ENCODE measurements at regions not wholly inside any gene's neighbourhood (a gene's known extent, or its start where the extent isn't known, plus 50 kb on each side); places are given as distances from the start of the nearest gene placed in this dataset.

DNA sequence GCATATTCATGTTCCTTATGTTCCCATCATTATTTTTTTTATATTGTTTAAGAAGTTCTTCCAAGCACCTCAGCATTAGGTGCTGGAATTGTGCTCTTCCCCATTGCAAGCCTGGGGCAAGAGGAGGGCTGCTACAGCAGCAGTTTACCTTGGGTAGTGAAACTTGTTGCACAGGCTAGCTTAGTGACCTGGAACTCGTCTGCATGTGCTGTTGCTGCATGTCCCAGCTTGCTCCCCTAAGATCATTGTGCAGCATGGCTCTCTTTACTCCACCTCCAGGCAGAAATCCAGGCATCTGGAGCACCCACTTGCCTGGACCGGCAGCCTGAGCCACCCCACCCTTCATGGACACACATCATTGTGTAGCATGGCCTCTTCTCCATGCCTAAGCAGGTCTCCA lies 776.0 kb downstream of the GLUD2 start (continued):
- TF ChIP-seq YY1 (IDR thresholded peaks at IDR 0.05; ENCODE audit: low read depth, low read length) (no peak), TCF3 (IDR thresholded peaks at IDR 0.05; ENCODE audit: borderline replicate concordance, insufficient read depth, low read depth, low read length) (no peak), ZNF217 (IDR thresholded peaks at IDR 0.05) (no peak), NR2C2 (IDR thresholded peaks at IDR 0.05; ENCODE audit: borderline replicate concordance, control insufficient read depth, insufficient read length, low read depth) (no peak), POLR2A (IDR thresholded peaks at IDR 0.05; ENCODE audit: low read depth, low read length) (no peak), HDAC2 (IDR thresholded peaks at IDR 0.05) (no peak), SMARCA5 (IDR thresholded peaks at IDR 0.05) (no peak)
- TF ChIP-seq, protein P1, sequence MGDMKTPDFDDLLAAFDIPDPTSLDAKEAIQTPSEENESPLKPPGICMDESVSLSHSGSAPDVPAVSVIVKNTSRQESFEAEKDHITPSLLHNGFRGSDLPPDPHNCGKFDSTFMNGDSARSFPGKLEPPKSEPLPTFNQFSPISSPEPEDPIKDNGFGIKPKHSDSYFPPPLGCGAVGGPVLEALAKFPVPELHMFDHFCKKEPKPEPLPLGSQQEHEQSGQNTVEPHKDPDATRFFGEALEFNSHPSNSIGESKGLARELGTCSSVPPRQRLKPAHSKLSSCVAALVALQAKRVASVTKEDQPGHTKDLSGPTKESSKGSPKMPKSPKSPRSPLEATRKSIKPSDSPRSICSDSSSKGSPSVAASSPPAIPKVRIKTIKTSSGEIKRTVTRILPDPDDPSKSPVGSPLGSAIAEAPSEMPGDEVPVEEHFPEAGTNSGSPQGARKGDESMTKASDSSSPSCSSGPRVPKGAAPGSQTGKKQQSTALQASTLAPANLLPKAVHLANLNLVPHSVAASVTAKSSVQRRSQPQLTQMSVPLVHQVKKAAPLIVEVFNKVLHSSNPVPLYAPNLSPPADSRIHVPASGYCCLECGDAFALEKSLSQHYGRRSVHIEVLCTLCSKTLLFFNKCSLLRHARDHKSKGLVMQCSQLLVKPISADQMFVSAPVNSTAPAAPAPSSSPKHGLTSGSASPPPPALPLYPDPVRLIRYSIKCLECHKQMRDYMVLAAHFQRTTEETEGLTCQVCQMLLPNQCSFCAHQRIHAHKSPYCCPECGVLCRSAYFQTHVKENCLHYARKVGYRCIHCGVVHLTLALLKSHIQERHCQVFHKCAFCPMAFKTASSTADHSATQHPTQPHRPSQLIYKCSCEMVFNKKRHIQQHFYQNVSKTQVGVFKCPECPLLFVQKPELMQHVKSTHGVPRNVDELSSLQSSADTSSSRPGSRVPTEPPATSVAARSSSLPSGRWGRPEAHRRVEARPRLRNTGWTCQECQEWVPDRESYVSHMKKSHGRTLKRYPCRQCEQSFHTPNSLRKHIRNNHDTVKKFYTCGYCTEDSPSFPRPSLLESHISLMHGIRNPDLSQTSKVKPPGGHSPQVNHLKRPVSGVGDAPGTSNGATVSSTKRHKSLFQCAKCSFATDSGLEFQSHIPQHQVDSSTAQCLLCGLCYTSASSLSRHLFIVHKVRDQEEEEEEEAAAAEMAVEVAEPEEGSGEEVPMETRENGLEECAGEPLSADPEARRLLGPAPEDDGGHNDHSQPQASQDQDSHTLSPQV (IDR thresholded peaks at IDR 0.05), result no peak

DNA sequence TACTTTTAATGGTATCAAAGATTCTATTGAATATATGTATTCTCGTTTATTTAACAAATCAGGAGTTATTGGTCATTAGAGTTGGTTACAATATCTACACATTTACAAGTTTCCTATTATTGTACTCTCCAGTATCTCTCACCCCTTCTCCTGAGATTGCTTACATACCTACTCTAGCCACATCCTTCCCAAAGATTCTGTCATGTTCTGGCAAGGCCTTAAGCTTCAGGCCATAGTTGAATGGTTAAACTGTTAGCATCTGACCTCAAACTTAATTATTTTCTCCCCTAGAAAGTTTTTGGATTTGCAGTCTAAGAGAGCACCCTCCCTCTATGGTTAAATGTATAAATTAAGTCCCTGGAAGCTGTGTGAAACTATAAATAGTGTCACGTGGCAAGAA lies 784.2 kb downstream of the GLUD2 start:
- ATAC-seq (no peak), FAIRE-seq (no peak), DNase-seq (ENCODE audit: low read depth, low spot score) (no peak)
- Histone ChIP-seq H3K27ac (ENCODE audit: control insufficient read depth, insufficient read depth) (no peak overlapping the region), H3K4me1 (ENCODE audit: control insufficient read depth, insufficient read depth, low read length) (no peaks in the 10 kb centered on the region), H4K20me1 (ENCODE audit: control insufficient read depth, insufficient read depth) (no peaks in the 10 kb centered on the region), H3K4me2 (ENCODE audit: control insufficient read depth, insufficient read depth) (no peak overlapping the region), H3K9me3 (replicated peaks; ENCODE audit: control insufficient read depth, insufficient read depth, low read length) (no peaks in the 10 kb centered on the region), H2AFZ (ENCODE audit: control insufficient read depth, low read depth, low read length) (no peak overlapping the region), H3K27me3 (replicated peaks in 1 of 2; ENCODE audit: control insufficient read depth in 2 of 2, insufficient read depth in 2 of 2, low read length in 1 of 2) (no peaks in the 10 kb centered on the region), H3K36me3 (ENCODE audit: control insufficient read depth in 2 of 2, insufficient read depth in 2 of 2, low read length in 1 of 2) (no peaks in the 10 kb centered on the region), H3K9ac (ENCODE audit: control insufficient read depth, insufficient read depth, low read length) (no peak overlapping the region), H3K79me2 (ENCODE audit: control insufficient read depth, insufficient read depth, low read length) (no peaks in the 10 kb centered on the region), H3K4me3 (no peak overlapping the region)
- ChIA-PET RAD21 (ENCODE audit: unreplicated experiment) (interaction anchor here (0.7 kb wide), 1 partner anchor 69 kb away, joined by 3 read pairs; no protein-coding TSS in a partner anchor), SMC1A (ENCODE audit: uncharacterized antibody, unreplicated experiment) (no interaction called here), POLR2A (no interaction called here), CTCF (no interaction called here)
- in situ Hi-C loops (cut with MboI), result no loop called here
- BruUV-seq (replicated peaks), result no TSS peak
- intact Hi-C loops (cut with micrococcal nuclease; ENCODE audit: unreplicated experiment), result no loop called here
- 0% methylated on average over 2 of the region's 2 CpGs for WGBS (ENCODE audit: insufficient coverage, insufficient replicate concordance, low lambda C conversion rate, missing lambda C conversion rate)
- TF ChIP-seq ZNF207 (IDR thresholded peaks at IDR 0.05; ENCODE audit: borderline replicate concordance) (no peak), ZBED1 (IDR thresholded peaks at IDR 0.05; ENCODE audit: borderline replicate concordance) (no peak), MEF2A (IDR thresholded peaks at IDR 0.05; ENCODE audit: insufficient read depth, low read depth, low read length) (no peak), EZH2 (IDR thresholded peaks at IDR 0.05; ENCODE audit: borderline replicate concordance, control insufficient read depth, low read depth, low read length) (no peak), TCF12 (IDR thresholded peaks at IDR 0.05; ENCODE audit: low read depth, low read length) (no peak), RB1 (IDR thresholded peaks at IDR 0.05; ENCODE audit: borderline replicate concordance) (no peak)
- TF ChIP-seq, protein P2, sequence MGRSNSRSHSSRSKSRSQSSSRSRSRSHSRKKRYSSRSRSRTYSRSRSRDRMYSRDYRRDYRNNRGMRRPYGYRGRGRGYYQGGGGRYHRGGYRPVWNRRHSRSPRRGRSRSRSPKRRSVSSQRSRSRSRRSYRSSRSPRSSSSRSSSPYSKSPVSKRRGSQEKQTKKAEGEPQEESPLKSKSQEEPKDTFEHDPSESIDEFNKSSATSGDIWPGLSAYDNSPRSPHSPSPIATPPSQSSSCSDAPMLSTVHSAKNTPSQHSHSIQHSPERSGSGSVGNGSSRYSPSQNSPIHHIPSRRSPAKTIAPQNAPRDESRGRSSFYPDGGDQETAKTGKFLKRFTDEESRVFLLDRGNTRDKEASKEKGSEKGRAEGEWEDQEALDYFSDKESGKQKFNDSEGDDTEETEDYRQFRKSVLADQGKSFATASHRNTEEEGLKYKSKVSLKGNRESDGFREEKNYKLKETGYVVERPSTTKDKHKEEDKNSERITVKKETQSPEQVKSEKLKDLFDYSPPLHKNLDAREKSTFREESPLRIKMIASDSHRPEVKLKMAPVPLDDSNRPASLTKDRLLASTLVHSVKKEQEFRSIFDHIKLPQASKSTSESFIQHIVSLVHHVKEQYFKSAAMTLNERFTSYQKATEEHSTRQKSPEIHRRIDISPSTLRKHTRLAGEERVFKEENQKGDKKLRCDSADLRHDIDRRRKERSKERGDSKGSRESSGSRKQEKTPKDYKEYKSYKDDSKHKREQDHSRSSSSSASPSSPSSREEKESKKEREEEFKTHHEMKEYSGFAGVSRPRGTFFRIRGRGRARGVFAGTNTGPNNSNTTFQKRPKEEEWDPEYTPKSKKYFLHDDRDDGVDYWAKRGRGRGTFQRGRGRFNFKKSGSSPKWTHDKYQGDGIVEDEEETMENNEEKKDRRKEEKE (IDR thresholded peaks at IDR 0.05), result no peak
- TF ChIP-seq, protein P3, sequence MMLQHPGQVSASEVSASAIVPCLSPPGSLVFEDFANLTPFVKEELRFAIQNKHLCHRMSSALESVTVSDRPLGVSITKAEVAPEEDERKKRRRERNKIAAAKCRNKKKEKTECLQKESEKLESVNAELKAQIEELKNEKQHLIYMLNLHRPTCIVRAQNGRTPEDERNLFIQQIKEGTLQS (IDR thresholded peaks at IDR 0.05; ENCODE audit: borderline replicate concordance, extremely low read depth, low read depth, low read length), result no peak

Measured in GM12878 (cell line).